Glutamatergic neuron (in vitro differentiated cells): ENCODE measurements at regions not wholly inside any gene's neighbourhood (a gene's known extent, or its start where the extent isn't known, plus 50 kb on each side); places are given as distances from the start of the nearest gene placed in this dataset.

Source experiments
- DNase-seq: peaks from one replicate; pipeline ENCODE4 v3.0.0; 2022
- H3K27ac Mint-ChIP-seq: one replicate; pipeline ENCODE4 v1.8.0; 2020; ENCODE audit warnings: mild to moderate bottlenecking, mixed read lengths, inconsistent platforms; ENCODE audit not compliant: unreplicated experiment
- H3K27me3 Mint-ChIP-seq: one replicate; pipeline ENCODE4 v1.8.0; 2020; ENCODE audit warnings: mild to moderate bottlenecking, moderate library complexity, mixed read lengths, inconsistent platforms; ENCODE audit not compliant: unreplicated experiment
- H3K36me3 Mint-ChIP-seq: one replicate; pipeline ENCODE4 v1.8.0; 2020; ENCODE audit warnings: mild to moderate bottlenecking, mixed read lengths, inconsistent platforms; ENCODE audit not compliant: unreplicated experiment
- H3K4me1 Mint-ChIP-seq: one replicate; pipeline ENCODE4 v1.8.0; 2020; ENCODE audit warnings: mild to moderate bottlenecking, low read depth, mixed read lengths, inconsistent platforms; ENCODE audit not compliant: unreplicated experiment
- H3K4me3 Mint-ChIP-seq: one replicate; pipeline ENCODE4 v1.8.0; 2020; ENCODE audit warnings: mild to moderate bottlenecking, mixed read lengths, inconsistent platforms; ENCODE audit not compliant: unreplicated experiment
- H3K9me3 Mint-ChIP-seq: one replicate; pipeline ENCODE4 v1.8.0; 2020; ENCODE audit warnings: mild to moderate bottlenecking, moderate library complexity, mixed read lengths, inconsistent platforms; ENCODE audit not compliant: unreplicated experiment
- CTCF ChIP-seq: fragments of 200-600 bp; sonication (generic); IDR thresholded peaks from one replicate; pipeline ENCODE4 v1.5.0; 2021; ENCODE audit not compliant: partially characterized antibody, unreplicated experiment

GRCh38 chr6:93817937-93818336, 398.6 kb upstream of the EPHA7 start:
- Mint-ChIP-seq H3K4me3 (no peak overlapping the region), H3K4me1 (peaks cover 8% of the 10 kb centered on the region), H3K27me3 (no peaks in the 10 kb centered on the region), H3K27ac (no peak overlapping the region), H3K9me3 (no peaks in the 10 kb centered on the region), H3K36me3 (peaks cover 5% of the 10 kb centered on the region)
- TF ChIP-seq CTCF, result no peak
- no peak for DNase-seq

GRCh38 chr6:93806409-93807270, 387.3 kb upstream of the EPHA7 start:
- H3K27me3 Mint-ChIP-seq, result no peaks in the 10 kb centered on the region
- TF ChIP-seq CTCF, result no peak
- no peak overlapping the region for H3K4me3 Mint-ChIP-seq
- H3K27ac Mint-ChIP-seq, result no peak overlapping the region
- no peaks in the 10 kb centered on the region for H3K9me3 Mint-ChIP-seq
- H3K4me1 Mint-ChIP-seq, result no peaks in the 10 kb centered on the region
- peaks cover 4% of the 10 kb centered on the region for H3K36me3 Mint-ChIP-seq
- DNase-seq, result no peak

- H3K4me3 Mint-ChIP-seq, result no peak overlapping the region
- no peaks in the 10 kb centered on the region for H3K9me3 Mint-ChIP-seq
- no peak for DNase-seq
- no peak overlapping the region for H3K27ac Mint-ChIP-seq
- no peaks in the 10 kb centered on the region for H3K27me3 Mint-ChIP-seq
- H3K4me1 Mint-ChIP-seq, result no peaks in the 10 kb centered on the region
- no peaks in the 10 kb centered on the region for H3K36me3 Mint-ChIP-seq
- TF ChIP-seq CTCF, result no peak
These were observed 381.9 kb upstream of the EPHA7 start for GRCh38 chr6:93801101-93801847.

- Mint-ChIP-seq H3K9me3 (no peaks in the 10 kb centered on the region), H3K27me3 (no peaks in the 10 kb centered on the region), H3K27ac (no peak overlapping the region)
These were observed 379.9 kb upstream of the EPHA7 start for GRCh38 chr6:93799226-93799625.

More at GRCh38 chr6:93799226-93799625, 379.9 kb upstream of the EPHA7 start:
- no peaks in the 10 kb centered on the region for H3K36me3 Mint-ChIP-seq
- TF ChIP-seq CTCF, result no peak
- DNase-seq, result no peak
- no peaks in the 10 kb centered on the region for H3K4me1 Mint-ChIP-seq
- H3K4me3 Mint-ChIP-seq, result no peak overlapping the region
